ENCODE measurements at regions not wholly inside any gene's neighbourhood (a gene's known extent, or its start where the extent isn't known, plus 50 kb on each side); places are given as distances from the start of the nearest gene placed in this dataset.
A peak's percentile ranks its signal among the peaks of the same experiment; 100 is the strongest.

DNA sequence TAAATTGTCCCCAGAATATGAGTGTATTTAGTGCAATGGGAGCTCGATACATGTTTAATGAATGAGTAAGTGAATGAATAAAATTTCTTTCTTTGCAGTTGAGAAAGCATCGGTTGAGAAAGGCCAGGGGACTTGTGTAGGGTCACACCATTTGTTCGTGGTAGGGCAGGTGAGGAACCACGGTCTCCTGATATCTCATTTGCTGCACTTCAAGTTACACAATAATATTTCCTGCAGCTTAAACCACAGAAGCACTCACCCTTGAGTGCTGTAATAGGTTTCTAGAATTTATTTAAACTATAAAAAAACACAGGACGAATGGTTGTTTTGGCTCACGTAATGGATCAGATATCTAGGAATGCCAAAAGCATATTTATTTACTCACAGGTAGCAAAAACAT, 429.8 kb downstream of the SPATA31D1 start:
- H3K27ac ChIP-seq (ENCODE audit: low read length), result no peak overlapping the region
- H4K20me1 ChIP-seq (ENCODE audit: low read length), result no peaks in the 10 kb centered on the region
- ChIA-PET POLR2A (ENCODE audit: unreplicated experiment) (no interaction called here), CTCF (no interaction called here)
- H3K4me2 ChIP-seq (ENCODE audit: low read length), result no peak overlapping the region
- no peaks in the 10 kb centered on the region for H3K9me3 ChIP-seq (ENCODE audit: low read length)
- intact Hi-C loops (cut with micrococcal nuclease), result no loop called here
- ATAC-seq (no peak), DNase-seq (peak; percentile 7)
- H3K9me2 ChIP-seq (replicated peaks; ENCODE audit: low read length), result no peaks in the 10 kb centered on the region
- no peak overlapping the region for H3K9ac ChIP-seq (ENCODE audit: low read length)
- no peaks in the 10 kb centered on the region for H3K27me3 ChIP-seq (ENCODE audit: low read length)
- H2AFZ ChIP-seq (ENCODE audit: low read length), result peak overlapping the region; percentile 40; the same call in 1 of the 2 replicates
- no peaks in the 10 kb centered on the region for H3K4me1 ChIP-seq (ENCODE audit: insufficient read depth, low read length)
- H3F3A ChIP-seq (ENCODE audit: low read length, unreplicated experiment), result no peaks in the 10 kb centered on the region
- no peaks in the 10 kb centered on the region for H3K79me2 ChIP-seq (ENCODE audit: low read length)
- H3K4me3 ChIP-seq (ENCODE audit: low read length), result no peak overlapping the region
- BruUV-seq (replicated peaks), result no TSS peak
- TF ChIP-seq EZH2phosphoT487 (IDR thresholded peaks at IDR 0.05; ENCODE audit: borderline replicate concordance, low read length) (no peak), EZH2 (IDR thresholded peaks at IDR 0.05; ENCODE audit: low read length, unreplicated experiment) (no peak)
- TF ChIP-seq, protein P1, sequence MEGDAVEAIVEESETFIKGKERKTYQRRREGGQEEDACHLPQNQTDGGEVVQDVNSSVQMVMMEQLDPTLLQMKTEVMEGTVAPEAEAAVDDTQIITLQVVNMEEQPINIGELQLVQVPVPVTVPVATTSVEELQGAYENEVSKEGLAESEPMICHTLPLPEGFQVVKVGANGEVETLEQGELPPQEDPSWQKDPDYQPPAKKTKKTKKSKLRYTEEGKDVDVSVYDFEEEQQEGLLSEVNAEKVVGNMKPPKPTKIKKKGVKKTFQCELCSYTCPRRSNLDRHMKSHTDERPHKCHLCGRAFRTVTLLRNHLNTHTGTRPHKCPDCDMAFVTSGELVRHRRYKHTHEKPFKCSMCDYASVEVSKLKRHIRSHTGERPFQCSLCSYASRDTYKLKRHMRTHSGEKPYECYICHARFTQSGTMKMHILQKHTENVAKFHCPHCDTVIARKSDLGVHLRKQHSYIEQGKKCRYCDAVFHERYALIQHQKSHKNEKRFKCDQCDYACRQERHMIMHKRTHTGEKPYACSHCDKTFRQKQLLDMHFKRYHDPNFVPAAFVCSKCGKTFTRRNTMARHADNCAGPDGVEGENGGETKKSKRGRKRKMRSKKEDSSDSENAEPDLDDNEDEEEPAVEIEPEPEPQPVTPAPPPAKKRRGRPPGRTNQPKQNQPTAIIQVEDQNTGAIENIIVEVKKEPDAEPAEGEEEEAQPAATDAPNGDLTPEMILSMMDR (conservative IDR thresholded peaks at IDR 0.05; ENCODE audit: low read depth, low read length), result no peak
- H3K36me3 ChIP-seq (ENCODE audit: low read depth, low read length), result no peaks in the 10 kb centered on the region

DNA sequence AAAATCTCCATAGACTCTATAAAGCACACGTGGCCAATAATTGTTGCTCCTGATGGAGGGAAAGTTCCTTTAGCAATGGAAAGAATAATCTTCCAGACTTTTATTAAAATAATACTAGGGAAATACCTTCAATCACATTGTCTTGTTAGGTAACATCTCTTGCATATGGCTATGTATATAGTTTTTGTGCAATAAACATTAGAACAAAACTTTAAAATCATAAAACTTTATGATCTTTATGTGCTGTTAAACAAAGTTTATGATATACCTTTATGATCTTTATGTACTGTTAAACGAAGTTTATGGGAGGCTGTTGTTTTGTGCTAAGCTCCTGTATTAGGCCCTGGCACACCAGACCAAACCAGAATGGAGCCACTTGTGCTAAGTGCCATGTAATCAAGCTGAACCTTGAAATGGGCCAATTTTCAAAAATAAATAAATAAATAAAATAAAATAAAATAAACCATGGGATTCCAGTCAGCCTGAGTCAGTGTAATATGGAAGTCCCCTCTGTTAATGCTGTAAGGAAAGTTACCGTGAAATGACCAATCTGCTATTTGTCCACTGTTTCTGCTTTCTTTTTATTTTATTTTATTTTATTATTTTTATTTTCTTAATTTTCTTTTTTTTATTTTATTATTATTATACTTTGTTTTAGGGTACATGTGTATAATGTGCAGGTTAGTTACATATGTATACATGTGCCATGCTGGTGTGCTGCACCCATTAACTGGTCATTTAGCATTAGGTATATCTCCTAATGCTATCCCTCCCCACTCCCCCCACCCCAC, 431.3 kb downstream of the SPATA31D1 start:
- Histone ChIP-seq H4K20me1 (ENCODE audit: low read length) (no peaks in the 10 kb centered on the region), H3K9me3 (ENCODE audit: low read length) (no peaks in the 10 kb centered on the region), H3K79me2 (ENCODE audit: low read length) (no peaks in the 10 kb centered on the region), H3K4me3 (ENCODE audit: low read length) (no peak overlapping the region), H2AFZ (ENCODE audit: low read length) (no peak overlapping the region), H3K27me3 (ENCODE audit: low read length) (no peaks in the 10 kb centered on the region), H3K9me2 (replicated peaks; ENCODE audit: low read length) (no peaks in the 10 kb centered on the region), H3K4me1 (ENCODE audit: insufficient read depth, low read length) (no peaks in the 10 kb centered on the region), H3K9ac (ENCODE audit: low read length) (no peak overlapping the region), H3K36me3 (ENCODE audit: low read depth, low read length) (no peaks in the 10 kb centered on the region), H3K4me2 (ENCODE audit: low read length) (no peak overlapping the region), H3F3A (ENCODE audit: low read length, unreplicated experiment) (no peaks in the 10 kb centered on the region), H3K27ac (ENCODE audit: low read length) (no peak overlapping the region)
- DNase-seq (no peak), ATAC-seq (no peak)
- POLR2A ChIA-PET (ENCODE audit: unreplicated experiment), result no interaction called here
- CTCF ChIA-PET, result no interaction called here
- BruUV-seq (replicated peaks), result no TSS peak
- intact Hi-C loops (cut with micrococcal nuclease), result no loop called here
- TF ChIP-seq EZH2phosphoT487 (IDR thresholded peaks at IDR 0.05; ENCODE audit: borderline replicate concordance, low read length) (no peak), EZH2 (IDR thresholded peaks at IDR 0.05; ENCODE audit: low read length, unreplicated experiment) (no peak)
- TF ChIP-seq, protein P1 (conservative IDR thresholded peaks at IDR 0.05; ENCODE audit: low read depth, low read length), result no peak

DNA sequence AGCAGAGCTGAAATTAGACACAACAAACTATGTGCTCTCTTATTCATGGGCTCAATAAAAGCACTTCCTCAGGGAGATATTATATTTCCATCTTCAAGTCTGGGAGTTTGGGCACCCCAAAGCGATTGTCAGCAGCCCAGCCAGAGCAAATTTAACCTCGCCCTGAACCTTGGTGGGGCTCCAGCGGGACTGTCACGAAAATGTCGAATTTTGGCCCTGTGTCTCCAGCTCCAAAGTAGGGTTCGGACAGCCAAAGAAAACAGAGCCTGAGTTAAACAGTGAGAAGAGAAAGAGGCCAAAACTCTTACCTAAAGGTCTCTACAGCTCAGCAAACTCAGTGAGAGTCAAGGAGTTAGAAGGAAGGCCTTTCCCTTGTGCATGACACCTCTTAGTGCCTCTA, 432.9 kb downstream of the SPATA31D1 start:
- no peak overlapping the region for H2AFZ ChIP-seq (ENCODE audit: low read length)
- intact Hi-C loops (cut with micrococcal nuclease), result no loop called here
- no peak overlapping the region for H3K4me2 ChIP-seq (ENCODE audit: low read length)
- H3K79me2 ChIP-seq (ENCODE audit: low read length), result no peaks in the 10 kb centered on the region
- no peaks in the 10 kb centered on the region for H3K36me3 ChIP-seq (ENCODE audit: low read depth, low read length)
- no TSS peak for BruUV-seq (replicated peaks)
- DNase-seq (no peak), ATAC-seq (no peak)
- POLR2A ChIA-PET (ENCODE audit: unreplicated experiment), result no interaction called here
- no peaks in the 10 kb centered on the region for H3K27me3 ChIP-seq (ENCODE audit: low read length)
- H3K9me3 ChIP-seq (ENCODE audit: low read length), result no peaks in the 10 kb centered on the region
- H3K9me2 ChIP-seq (replicated peaks; ENCODE audit: low read length), result no peaks in the 10 kb centered on the region
- no peaks in the 10 kb centered on the region for H3K4me1 ChIP-seq (ENCODE audit: insufficient read depth, low read length)
- no peaks in the 10 kb centered on the region for H3F3A ChIP-seq (ENCODE audit: low read length, unreplicated experiment)
- no peak overlapping the region for H3K27ac ChIP-seq (ENCODE audit: low read length)
- CTCF ChIA-PET, result no interaction called here
- TF ChIP-seq, protein P1 (conservative IDR thresholded peaks at IDR 0.05; ENCODE audit: low read depth, low read length), result no peak
- TF ChIP-seq EZH2phosphoT487 (IDR thresholded peaks at IDR 0.05; ENCODE audit: borderline replicate concordance, low read length) (no peak), EZH2 (IDR thresholded peaks at IDR 0.05; ENCODE audit: low read length, unreplicated experiment) (no peak)
- no peaks in the 10 kb centered on the region for H4K20me1 ChIP-seq (ENCODE audit: low read length)
- no peak overlapping the region for H3K9ac ChIP-seq (ENCODE audit: low read length)
- H3K4me3 ChIP-seq (ENCODE audit: low read length), result no peak overlapping the region

All from PC-3 (cell line).